Right lobe of liver (tissue), 4 donors: ENCODE measurements at regions not wholly inside any gene's neighbourhood (a gene's known extent, or its start where the extent isn't known, plus 50 kb on each side); places are given as distances from the start of the nearest gene placed in this dataset.

Source experiments
- POLR2A ChIP-seq: fragments of 450-650 bp; IDR thresholded peaks from one replicate; pipeline ENCODE4 v1.6.1; 2017; ENCODE audit warnings: antibody characterized with exemption, mild to moderate bottlenecking
- TF ChIP-seq, protein P1 (sequence below), 4 donors: fragments of 200-600 bp in 3 of 4; fragments of 450-650 bp in 1 of 4; IDR thresholded peaks; one replicate each; pipeline versions ENCODE4 v1.5.1 to v1.8.0; 2016 to 2022; ENCODE audit warnings: antibody characterized with exemption in 4 of 4, mild to moderate bottlenecking in 2 of 4
- donor health status: DM: no; HTN: no; CAD: no.
- donor health status: DM: no; HTN: no; CAD: no.
- donor health status: DM: no; HTN: yes; CAD: no.

- TF ChIP-seq, protein P1, sequence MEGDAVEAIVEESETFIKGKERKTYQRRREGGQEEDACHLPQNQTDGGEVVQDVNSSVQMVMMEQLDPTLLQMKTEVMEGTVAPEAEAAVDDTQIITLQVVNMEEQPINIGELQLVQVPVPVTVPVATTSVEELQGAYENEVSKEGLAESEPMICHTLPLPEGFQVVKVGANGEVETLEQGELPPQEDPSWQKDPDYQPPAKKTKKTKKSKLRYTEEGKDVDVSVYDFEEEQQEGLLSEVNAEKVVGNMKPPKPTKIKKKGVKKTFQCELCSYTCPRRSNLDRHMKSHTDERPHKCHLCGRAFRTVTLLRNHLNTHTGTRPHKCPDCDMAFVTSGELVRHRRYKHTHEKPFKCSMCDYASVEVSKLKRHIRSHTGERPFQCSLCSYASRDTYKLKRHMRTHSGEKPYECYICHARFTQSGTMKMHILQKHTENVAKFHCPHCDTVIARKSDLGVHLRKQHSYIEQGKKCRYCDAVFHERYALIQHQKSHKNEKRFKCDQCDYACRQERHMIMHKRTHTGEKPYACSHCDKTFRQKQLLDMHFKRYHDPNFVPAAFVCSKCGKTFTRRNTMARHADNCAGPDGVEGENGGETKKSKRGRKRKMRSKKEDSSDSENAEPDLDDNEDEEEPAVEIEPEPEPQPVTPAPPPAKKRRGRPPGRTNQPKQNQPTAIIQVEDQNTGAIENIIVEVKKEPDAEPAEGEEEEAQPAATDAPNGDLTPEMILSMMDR (IDR thresholded peaks at IDR 0.05) = no peak
- no peak for TF ChIP-seq POLR2A
Observed at GRCh38 chr14:58763210-58763609, 125.4 kb downstream of the DACT1 start.
